ENCODE measurements at regions not wholly inside any gene's neighbourhood (a gene's known extent, or its start where the extent isn't known, plus 50 kb on each side); places are given as distances from the start of the nearest gene placed in this dataset.

GRCh38 chr16:79359082-79359481 lies 241.5 kb downstream of the MAF start:
- intact Hi-C loops (cut with DNase I) = no loop called here
- DNase-seq = no peak

GRCh38 chr16:79358188-79358587 lies 242.3 kb downstream of the MAF start:
- intact Hi-C loops (cut with DNase I) = no loop called here
- no peak for DNase-seq

DNA sequence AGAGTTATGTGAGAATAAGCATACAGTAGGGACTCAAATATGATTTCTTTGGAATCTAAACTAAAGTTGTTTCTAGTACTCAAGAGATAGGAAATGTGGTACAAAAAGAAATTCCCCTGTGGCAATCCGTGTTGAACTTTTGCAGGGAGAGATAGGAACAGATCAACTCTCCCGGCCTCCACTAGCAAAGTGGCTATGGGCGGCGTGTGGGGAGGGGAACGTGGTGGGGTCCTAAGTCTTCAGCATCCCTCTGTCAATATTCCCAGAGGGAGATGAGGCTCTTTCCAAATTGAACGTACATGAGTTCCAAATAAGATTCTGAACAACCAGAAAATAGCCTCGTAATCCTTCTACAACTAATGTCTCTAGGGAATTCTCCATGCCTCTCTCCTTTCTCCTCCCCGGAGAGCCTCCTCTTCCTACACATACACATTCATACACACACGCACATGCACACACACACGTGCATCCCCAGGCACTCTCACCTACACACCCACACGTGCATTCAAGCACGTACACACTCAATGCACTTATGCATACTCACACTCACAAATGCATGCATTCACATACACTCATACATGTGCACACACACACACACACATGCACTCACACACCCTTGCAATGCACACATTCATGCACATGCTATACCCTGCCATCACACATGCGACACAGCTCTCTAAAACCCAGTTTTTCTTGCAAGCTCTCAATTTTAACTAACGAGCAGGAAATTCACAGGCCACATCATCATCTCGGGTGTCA lies 244.8 kb downstream of the MAF start:
- intact Hi-C loops (cut with DNase I) = no loop called here
- DNase-seq = no peak

DNA sequence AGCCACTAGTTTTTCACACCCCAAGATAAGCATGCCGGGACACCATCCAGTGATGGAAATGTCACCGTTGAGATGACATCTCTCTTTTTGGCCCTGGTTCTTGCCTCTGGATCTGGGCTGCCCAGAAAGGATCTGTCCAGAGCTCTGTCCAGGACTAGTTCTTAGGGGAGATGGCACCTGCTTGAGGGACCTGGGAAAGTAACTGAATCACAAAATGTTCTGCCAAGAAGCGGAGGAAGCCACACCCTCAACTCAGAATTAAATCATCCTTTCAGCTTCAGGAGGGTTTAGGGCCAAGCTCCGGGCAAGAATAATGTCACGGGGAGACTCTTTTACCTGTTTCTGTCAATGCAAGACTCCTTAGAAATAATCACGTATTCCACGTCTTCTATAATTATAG lies 248.6 kb downstream of the MAF start:
- intact Hi-C loops (cut with DNase I) = no loop called here
- DNase-seq = no peak

- intact Hi-C loops (cut with DNase I) = no loop called here
Measured at GRCh38 chr16:79349803-79350202, 250.7 kb downstream of the MAF start.

GRCh38 chr16:79348521-79349306 lies 251.8 kb downstream of the MAF start:
- intact Hi-C loops (cut with DNase I) = no loop called here
- no peak for DNase-seq

More at GRCh38 chr16:79349803-79350202, 250.7 kb downstream of the MAF start:
- DNase-seq = no peak

GRCh38 chr16:79347277-79347676 lies 253.3 kb downstream of the MAF start:
- intact Hi-C loops (cut with DNase I) = no loop called here
- peak in 3 of 42 donors; percentile 5 to 18 (median 8) for DNase-seq

- no peak for DNase-seq
- intact Hi-C loops (cut with DNase I) = no loop called here
Measured at GRCh38 chr16:79339863-79340262, 260.7 kb downstream of the MAF start.

DNA sequence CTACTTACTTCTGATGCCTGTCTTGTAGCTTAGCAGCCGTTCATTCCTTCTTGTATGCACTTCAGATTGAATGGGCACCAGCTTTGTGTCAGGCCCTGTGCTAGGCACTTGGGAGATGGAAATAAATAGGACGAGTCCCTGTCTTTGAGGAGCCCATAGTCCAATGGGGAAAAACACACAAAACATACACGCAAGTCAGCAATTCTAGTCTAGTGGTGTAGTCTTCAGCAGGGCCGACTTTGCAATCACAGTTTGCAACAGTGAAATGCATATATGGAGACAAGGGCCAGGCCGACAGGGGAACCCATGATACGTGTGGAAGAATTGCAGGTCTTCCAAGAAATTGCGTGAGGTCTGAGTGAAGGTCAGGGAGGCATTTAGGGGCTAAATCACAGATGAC lies 262.6 kb downstream of the MAF start:
- no peak for DNase-seq
- intact Hi-C loops (cut with DNase I) = no loop called here

DNA sequence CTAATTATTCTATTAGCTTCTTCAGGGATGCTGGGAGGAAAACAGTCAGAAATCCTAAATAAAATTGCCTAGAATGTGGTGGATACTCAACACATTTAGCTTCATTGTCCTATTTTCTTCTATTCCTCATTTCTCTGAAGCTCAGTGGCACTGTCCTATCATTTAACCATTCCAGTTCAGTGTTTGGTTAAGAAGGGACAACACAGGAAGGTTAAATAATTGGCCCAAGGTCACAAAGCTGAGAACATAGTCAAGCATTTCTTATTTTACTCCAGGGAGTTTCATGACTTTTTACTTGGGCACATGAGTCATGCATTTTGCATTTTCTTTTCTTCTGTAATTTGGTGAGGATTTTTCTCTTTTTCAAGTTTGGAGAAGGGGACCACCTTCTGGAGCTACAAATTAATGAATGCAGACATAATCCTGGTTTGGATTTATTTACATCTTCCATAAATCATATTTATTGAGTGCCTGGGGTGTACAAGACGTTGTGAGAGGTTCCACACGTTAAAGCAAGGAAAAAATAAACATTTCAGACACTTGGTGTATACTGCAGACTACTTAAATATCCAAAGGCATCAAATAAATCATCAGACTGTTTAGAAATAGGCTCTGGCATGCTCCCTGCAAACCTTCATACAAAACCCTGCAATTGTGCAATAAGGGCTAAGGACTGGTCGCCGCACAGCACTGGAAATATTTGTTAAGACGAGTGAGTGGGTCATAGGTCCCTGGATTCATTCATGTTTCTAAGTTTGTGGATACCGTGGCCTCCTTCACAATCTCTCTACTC lies 263.9 kb downstream of the MAF start:
- intact Hi-C loops (cut with DNase I) = no loop called here
- no peak for DNase-seq

- peak in 10 of 42 donors; percentile 10 to 70 (median 24) for DNase-seq
- intact Hi-C loops (cut with DNase I) = loop anchor here (5.0 kb wide), 1 partner anchor 268 kb away; the partner anchor contains the start of gene MAF
Measured at GRCh38 chr16:79334127-79334526, 266.4 kb downstream of the MAF start.

DNA sequence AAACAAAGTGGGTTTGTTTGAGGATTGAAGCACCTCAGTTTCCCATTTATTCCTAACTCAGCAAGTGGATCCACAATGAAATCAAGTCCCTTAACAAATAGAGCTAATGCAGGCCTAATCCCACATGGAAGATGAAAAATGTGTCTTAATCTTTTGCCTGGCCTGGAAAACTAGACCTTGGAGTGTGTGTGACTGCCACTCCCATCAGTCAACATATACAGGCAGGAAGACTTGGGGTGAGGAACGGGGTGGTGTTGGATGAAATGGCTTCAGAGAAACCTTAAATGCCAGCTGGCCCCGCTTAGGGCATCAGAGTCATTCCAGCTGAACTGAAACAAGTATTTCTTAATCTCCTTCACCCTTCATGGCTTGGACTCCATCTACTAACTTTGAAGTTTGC lies 269.5 kb downstream of the MAF start:
- intact Hi-C loops (cut with DNase I) = loop anchor here (5.0 kb wide), 1 partner anchor 271 kb away; the partner anchor contains the start of gene MAF

DNA sequence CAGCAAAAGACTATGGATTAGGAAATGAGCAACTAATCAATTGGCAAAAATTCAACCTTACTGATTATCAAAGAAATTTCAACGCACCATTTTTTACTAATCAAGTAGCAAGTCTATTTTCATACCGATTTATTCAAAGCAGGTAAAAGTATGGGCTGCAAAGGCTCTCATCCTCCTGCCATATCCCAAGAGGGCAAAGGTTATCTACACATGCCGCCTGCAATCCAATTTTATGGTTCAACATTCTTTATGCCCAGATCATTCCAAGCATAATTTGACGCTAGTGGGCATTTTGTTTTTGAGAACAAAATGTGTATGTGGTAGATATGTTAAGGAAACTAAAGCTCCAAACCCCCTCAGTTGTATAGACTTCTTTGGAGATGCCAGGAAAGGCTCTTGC lies 270.6 kb downstream of the MAF start:
- DNase-seq = no peak
- intact Hi-C loops (cut with DNase I) = loop anchor here (5.0 kb wide), 1 partner anchor 272 kb away; the partner anchor contains the start of gene MAF

More for the DNA sequence above, 269.5 kb downstream of the MAF start:
- DNase-seq = no peak

DNA sequence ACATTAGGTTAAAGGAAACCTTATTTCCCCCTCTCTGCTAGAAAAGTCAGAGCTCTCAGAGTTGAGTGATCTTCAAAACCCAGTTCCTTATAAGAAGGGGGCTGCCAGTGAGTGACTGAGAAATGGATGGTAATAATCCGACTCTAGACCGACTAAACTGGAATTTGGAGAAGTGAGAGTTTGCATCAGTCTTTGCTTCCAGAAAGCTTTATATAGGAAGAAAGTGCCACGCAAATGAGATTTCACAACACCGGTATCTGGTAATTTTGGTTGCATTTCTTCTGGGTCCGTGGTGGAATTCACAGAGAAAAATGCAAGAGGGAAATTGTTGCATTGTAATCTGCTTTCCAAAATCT lies 271.4 kb downstream of the MAF start:
- intact Hi-C loops (cut with DNase I) = no loop called here
- DNase-seq = peak in 2 of 42 donors; percentile 13 to 18

DNA sequence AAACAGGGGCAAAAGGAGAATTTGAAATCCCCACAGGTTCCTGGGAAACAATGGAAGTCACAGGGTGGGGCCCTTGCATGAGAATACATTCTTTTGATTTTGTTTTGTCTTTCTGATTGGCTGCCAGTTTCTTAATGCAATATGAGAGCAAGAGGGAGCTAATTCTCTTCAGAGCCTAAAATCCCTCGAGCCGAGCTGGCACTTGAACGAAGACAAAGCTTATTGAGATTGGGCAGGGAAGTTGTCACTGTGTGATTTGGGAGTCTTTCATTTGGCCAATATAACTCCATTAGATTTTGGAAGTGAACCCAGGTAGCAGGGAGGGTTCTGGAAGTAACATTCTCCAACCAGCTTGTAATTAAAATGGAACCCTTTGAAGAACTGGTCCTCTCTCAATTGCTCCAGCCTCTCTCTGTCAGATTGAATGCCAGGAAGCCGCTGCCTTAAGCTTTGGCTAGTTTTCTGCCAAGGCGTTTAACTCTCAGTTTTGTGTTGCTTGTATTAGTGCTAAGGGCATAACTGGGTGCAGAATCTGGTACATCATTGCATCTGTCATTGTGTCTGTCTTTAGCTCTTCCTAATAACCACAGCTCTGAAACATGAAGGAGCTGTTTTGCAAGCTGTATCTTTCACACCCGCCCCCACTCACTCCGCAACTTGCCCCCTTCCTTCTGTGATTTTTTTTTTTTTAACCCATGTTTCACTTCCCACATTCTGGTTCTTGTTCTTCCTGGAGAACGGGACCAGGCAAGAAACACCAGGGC lies 272.0 kb downstream of the MAF start:
- intact Hi-C loops (cut with DNase I) = no loop called here
- peak in 4 of 42 donors; percentile 16 to 49 (median 16) for DNase-seq

GRCh38 chr16:79327836-79328235 lies 272.7 kb downstream of the MAF start:
- no peak for DNase-seq
- intact Hi-C loops (cut with DNase I) = no loop called here

DNA sequence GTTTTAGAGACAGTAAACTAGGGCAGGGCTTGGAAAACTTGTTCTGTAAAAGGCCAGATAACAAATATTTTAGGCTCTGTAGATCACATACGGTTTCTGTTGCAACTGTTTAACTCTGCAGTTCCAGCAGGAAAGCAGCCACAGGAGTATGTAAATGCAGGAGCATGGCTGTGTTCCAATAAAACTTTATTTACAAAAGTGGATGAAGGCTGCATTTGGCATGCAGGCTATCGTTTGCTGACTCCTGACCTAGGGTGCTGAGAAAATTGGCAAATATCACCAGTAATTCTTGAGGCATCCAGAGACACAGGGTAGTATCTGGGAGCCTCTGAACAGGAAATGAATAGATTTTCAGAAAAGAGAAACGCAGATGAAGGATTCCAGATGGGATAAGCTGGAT lies 274.0 kb downstream of the MAF start:
- intact Hi-C loops (cut with DNase I) = no loop called here
- no peak for DNase-seq

- intact Hi-C loops (cut with DNase I) = no loop called here
- DNase-seq = no peak
Measured at GRCh38 chr16:79325226-79325945, 275.2 kb downstream of the MAF start.

All from head of caudate nucleus (tissue), 42 donors.